K562 (cell line): ENCODE measurements at regions not wholly inside any gene's neighbourhood (a gene's known extent, or its start where the extent isn't known, plus 50 kb on each side); places are given as distances from the start of the nearest gene placed in this dataset.

Experiments used
- ATAC-seq: fragments of 200-7000 bp; cut with Tn5 transposase; 3 replicates; pipeline ENCODE4 v1.9.1; 2020; ENCODE audit warnings: moderate library complexity
- BruUV-seq: library from RNA; stranded (reverse); fragments of 400-500 nt; replicated peaks from 2 replicates; lab custom pipeline; 2021; lab: Mats Ljungman, UMichigan
- CTCF ChIA-PET: fragments of 300-600 bp; formaldehyde crosslinking; extraction: SDS; loops from one replicate; lab custom pipeline; 2021; ENCODE audit warnings: low intra/inter-chr PET ratio; lab: Yijun Ruan, JAX
- POLR2A ChIA-PET: fragments of 300-600, 350-650 bp; sonication (Branson Sonifier 250); formaldehyde crosslinking; extraction: SDS; loops from one replicate; lab custom pipeline; 2021; ENCODE audit warnings: antibody characterized with exemption, inconsistent platforms; lab: Yijun Ruan, JAX
- DNase-seq, 4 experiments: peaks; one replicate each; pipeline versions ENCODE4 v3.0.0 to v3.0.0-alpha.2; 2011 to 2018; ENCODE audit warnings: low spot score in 3 of 4, mixed read lengths in 3 of 4; ENCODE audit errors: extremely low read depth in 1 of 4
- FAIRE-seq: peaks from 2 replicates; lab custom pipeline; 2011; peaks lifted over from hg19 to GRCh38; lab: Jason Lieb, UNC
- H2AFZ ChIP-seq: 2 replicates; pipeline ENCODE4 v1.6.0; 2011; ENCODE audit warnings: low read depth, low read length, control low read depth, inconsistent platforms
- H3K27ac ChIP-seq: fragments of 200-600 bp; 3 replicates; pipeline ENCODE4 v1.8.0; 2011; ENCODE audit warnings: low read depth, mild to moderate bottlenecking, control low read depth, inconsistent platforms, low read length, moderate library complexity, mixed read lengths; ENCODE audit errors: extremely low read depth
- H3K27me3 ChIP-seq, 2 experiments: fragments of 300-600 bp in 1 of 2; 2 replicates in 1 of 2; 3 replicates in 1 of 2; pipeline versions ENCODE4 v1.6.0 to v1.8.0; 2011; ENCODE audit warnings: inconsistent platforms in 2 of 2, low read length in 2 of 2, mild to moderate bottlenecking in 1 of 2, mixed read lengths in 1 of 2, moderate library complexity in 1 of 2; ENCODE audit not compliant: control insufficient read depth in 2 of 2, insufficient read depth in 2 of 2
- H3K36me3 ChIP-seq: fragments of 300-600 bp; 3 replicates; pipeline ENCODE4 v1.8.0; 2011; ENCODE audit warnings: mild to moderate bottlenecking, low read length, inconsistent platforms; ENCODE audit not compliant: control insufficient read depth, insufficient read depth
- H3K4me1 ChIP-seq, 2 experiments: fragments of 200-600 bp in 1 of 2; replicated peaks in 1 of 2; 2 replicates in 1 of 2; 3 replicates in 1 of 2; pipeline versions ENCODE4 v1.5.1 to v1.8.0; 2011; ENCODE audit warnings: inconsistent platforms in 2 of 2, low read length in 2 of 2, mild to moderate bottlenecking in 1 of 2, mixed read lengths in 1 of 2, moderate library complexity in 1 of 2; ENCODE audit not compliant: control insufficient read depth in 2 of 2, insufficient read depth in 2 of 2
- H3K4me2 ChIP-seq: 2 replicates; pipeline ENCODE4 v1.6.1; 2011; ENCODE audit warnings: low read length, control low read depth, inconsistent platforms, mixed read lengths; ENCODE audit not compliant: insufficient read depth
- H3K4me3 ChIP-seq: fragments of 200-600 bp; sonication (generic), shearing (Covaris generic); 2 replicates; pipeline ENCODE4 v1.5.1; 2016; ENCODE audit warnings: control low read depth, inconsistent platforms
- H3K79me2 ChIP-seq: fragments of 200-600 bp; 3 replicates; pipeline ENCODE4 v1.8.0; 2011; ENCODE audit warnings: low read length, inconsistent platforms; ENCODE audit not compliant: control insufficient read depth, insufficient read depth
- H3K9ac ChIP-seq, 2 experiments: 2 replicates each; pipeline versions ENCODE4 v1.6.0 to v1.6.1; 2011; ENCODE audit warnings: low read depth in 2 of 2, low read length in 2 of 2, control low read depth in 1 of 2, inconsistent platforms in 1 of 2, mild to moderate bottlenecking in 1 of 2, mixed read lengths in 1 of 2; ENCODE audit not compliant: insufficient read depth in 1 of 2
- H3K9me1 ChIP-seq: one replicate; pipeline ENCODE4 v1.6.0; 2011; ENCODE audit warnings: inconsistent platforms, mild to moderate bottlenecking, low read length, moderate library complexity; ENCODE audit not compliant: control insufficient read depth, insufficient read depth
- H3K9me3 ChIP-seq: replicated peaks from 2 replicates; pipeline ENCODE4 v1.5.1; 2011; ENCODE audit warnings: low read depth, low read length, inconsistent platforms; ENCODE audit not compliant: control insufficient read depth, insufficient read depth
- H4K20me1 ChIP-seq: replicated peaks from 2 replicates; pipeline ENCODE4 v1.6.1; 2011; ENCODE audit warnings: low read length, inconsistent platforms, mixed read lengths; ENCODE audit not compliant: control insufficient read depth, insufficient read depth
- CHD1 ChIP-seq: fragments of 200-600 bp; sonication (generic); IDR thresholded peaks from one replicate; pipeline ENCODE4 v1.6.1; 2012; ENCODE audit warnings: mild to moderate bottlenecking, moderate library complexity, low read length, inconsistent platforms
- RB1 ChIP-seq: fragments of 450-650 bp; IDR thresholded peaks from 2 replicates; pipeline ENCODE4 v1.6.1; 2017; ENCODE audit warnings: low read depth, mild to moderate bottlenecking
- WGBS: fragments of 100-300 bp; shearing (Covaris generic); methylation state at CpG from one replicate; pipeline ENCODE4 v1.1.6; 2016; ENCODE audit warnings: low coverage, mixed read lengths; ENCODE audit not compliant: insufficient coverage; ENCODE audit errors: missing lambda C conversion rate; 5-methylcytosine and 5-hydroxymethylcytosine counted together
- in situ Hi-C: fragments of 300-500 bp; cut with MboI; formaldehyde crosslinking; loops from 4 replicates; pipeline ENCODE4 v1.15.0; 2018; ENCODE audit warnings: inconsistent platforms, mixed read lengths
- intact Hi-C: fragments of 100-400 bp; cut with micrococcal nuclease; formaldehyde crosslinking; loops from 2 replicates; pipeline ENCODE4 v1.14.2; 2022
- TF ChIP-seq, protein P1 (sequence below), 3 experiments: IDR thresholded peaks in 2 of 3; conservative IDR thresholded peaks in 1 of 3; 2 replicates each; pipeline ENCODE4 v1.5.1; 2011 to 2012; ENCODE audit warnings: low read length in 3 of 3, mild to moderate bottlenecking in 3 of 3, control low read depth in 2 of 3, improper control_type of control experiment in 1 of 3, inconsistent platforms in 1 of 3, low read depth in 1 of 3, mixed read lengths in 1 of 3, moderate library complexity in 1 of 3; ENCODE audit not compliant: insufficient read depth in 2 of 3

DNA sequence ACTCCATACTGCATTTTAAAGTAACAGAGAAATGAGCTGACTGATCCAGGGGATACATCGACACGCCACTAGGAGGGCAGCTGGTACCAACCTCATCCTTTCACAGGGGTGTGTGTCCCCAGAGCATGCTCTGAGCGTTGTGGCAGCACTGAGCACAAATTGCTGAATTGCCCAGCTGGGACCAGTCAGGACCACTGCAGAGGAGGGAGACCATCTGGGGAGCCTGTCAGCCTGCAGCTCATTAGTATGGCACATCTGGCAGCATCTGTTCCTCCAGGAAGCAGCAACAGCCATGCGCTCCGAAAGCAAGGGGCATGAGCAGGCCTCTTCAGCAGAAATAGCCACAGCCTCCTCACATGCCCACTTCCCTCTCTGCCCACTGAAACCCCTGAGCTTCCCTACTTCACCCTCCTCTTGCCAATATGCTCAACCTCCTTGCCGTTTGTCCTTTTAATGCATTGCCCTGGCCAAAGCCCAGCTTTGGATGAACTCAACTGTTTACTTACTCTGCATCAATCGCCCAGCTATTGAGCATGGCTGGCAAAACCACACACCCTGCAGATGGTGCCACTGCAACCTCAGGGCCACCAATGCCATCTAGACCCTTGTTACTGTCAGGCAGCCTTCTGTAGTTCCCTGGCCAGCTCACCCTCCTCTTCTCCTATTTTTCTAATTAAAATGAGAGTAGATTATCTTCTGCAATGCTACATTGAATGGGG lies 77.6 kb upstream of the NEDD9 start:
- no peaks in the 10 kb centered on the region for H3K9me3 ChIP-seq
- peaks cover 0 to 10% of the 10 kb centered on the region in 2 experiments; a peak in 1 of 5 replicates for H3K27me3 ChIP-seq
- H3K4me3 ChIP-seq = no peak overlapping the region
- ATAC-seq (no peak), FAIRE-seq (no peak), DNase-seq (no peak)
- ChIA-PET CTCF (no interaction called here), POLR2A (interaction anchor here (1.1 kb wide), 1 partner anchor 12 kb away, joined by 5 read pairs; no protein-coding TSS in a partner anchor)
- in situ Hi-C loops (no loop called here), intact Hi-C loops (loop anchor here (1.0 kb wide), 1 partner anchor 25 kb away; no protein-coding TSS in a partner anchor)
- no peaks in the 10 kb centered on the region for H3K9me1 ChIP-seq
- no peak overlapping the region for H3K9ac ChIP-seq
- WGBS = 0% methylated on average over 7 of the region's 7 CpGs
- no peaks in the 10 kb centered on the region for H3K79me2 ChIP-seq
- H2AFZ ChIP-seq = no peak overlapping the region
- H3K4me2 ChIP-seq = no peak overlapping the region
- no peaks in the 10 kb centered on the region for H3K36me3 ChIP-seq
- BruUV-seq = no TSS peak
- H3K4me1 ChIP-seq = no peaks in the 10 kb centered on the region
- no peaks in the 10 kb centered on the region for H4K20me1 ChIP-seq
- no peak overlapping the region for H3K27ac ChIP-seq
- no peak for TF ChIP-seq CHD1
- no peak for TF ChIP-seq RB1
- TF ChIP-seq, protein P1, sequence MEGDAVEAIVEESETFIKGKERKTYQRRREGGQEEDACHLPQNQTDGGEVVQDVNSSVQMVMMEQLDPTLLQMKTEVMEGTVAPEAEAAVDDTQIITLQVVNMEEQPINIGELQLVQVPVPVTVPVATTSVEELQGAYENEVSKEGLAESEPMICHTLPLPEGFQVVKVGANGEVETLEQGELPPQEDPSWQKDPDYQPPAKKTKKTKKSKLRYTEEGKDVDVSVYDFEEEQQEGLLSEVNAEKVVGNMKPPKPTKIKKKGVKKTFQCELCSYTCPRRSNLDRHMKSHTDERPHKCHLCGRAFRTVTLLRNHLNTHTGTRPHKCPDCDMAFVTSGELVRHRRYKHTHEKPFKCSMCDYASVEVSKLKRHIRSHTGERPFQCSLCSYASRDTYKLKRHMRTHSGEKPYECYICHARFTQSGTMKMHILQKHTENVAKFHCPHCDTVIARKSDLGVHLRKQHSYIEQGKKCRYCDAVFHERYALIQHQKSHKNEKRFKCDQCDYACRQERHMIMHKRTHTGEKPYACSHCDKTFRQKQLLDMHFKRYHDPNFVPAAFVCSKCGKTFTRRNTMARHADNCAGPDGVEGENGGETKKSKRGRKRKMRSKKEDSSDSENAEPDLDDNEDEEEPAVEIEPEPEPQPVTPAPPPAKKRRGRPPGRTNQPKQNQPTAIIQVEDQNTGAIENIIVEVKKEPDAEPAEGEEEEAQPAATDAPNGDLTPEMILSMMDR (IDR thresholded peaks at IDR 0.05 in 2 of 3, conservative IDR thresholded peaks at IDR 0.05 in 1 of 3; ENCODE audit: insufficient read depth in 2 of 3, low read depth in 1 of 3, low read length in 3 of 3) = peak in 1 of 3 experiments; percentile 40; a peak in 3 of 6 replicates
